DND-41 (cell line): ENCODE measurements at regions not wholly inside any gene's neighbourhood (a gene's known extent, or its start where the extent isn't known, plus 50 kb on each side); places are given as distances from the start of the nearest gene placed in this dataset.

Source experiments
- ATAC-seq: fragments of 200-7000 bp; cut with Tn5 transposase; 3 replicates; pipeline ENCODE4 v1.9.1; 2021; ENCODE audit warnings: low read depth; ENCODE audit not compliant: insufficient read depth
- DNase-seq: peaks from one replicate; pipeline ENCODE4 v3.0.0-alpha.2; 2020
- H2AFZ ChIP-seq: 2 replicates; pipeline ENCODE4 v1.6.0; 2012; ENCODE audit warnings: low read depth, low read length
- H3K27ac ChIP-seq: 2 replicates; pipeline ENCODE4 v1.5.1; 2012; ENCODE audit warnings: low read length, inconsistent platforms
- H3K27me3 ChIP-seq: fragments of 200-600 bp; sonication (generic); 2 replicates; pipeline ENCODE4 v1.6.0; 2012; ENCODE audit warnings: low read length, mild to moderate bottlenecking, inconsistent platforms; ENCODE audit not compliant: insufficient read depth, poor library complexity
- H3K36me3 ChIP-seq: 2 replicates; pipeline ENCODE4 v1.5.1; 2012; ENCODE audit warnings: low read length, inconsistent platforms; ENCODE audit not compliant: insufficient read depth
- H3K4me1 ChIP-seq: 2 replicates; pipeline ENCODE4 v1.5.1; 2012; ENCODE audit warnings: mild to moderate bottlenecking, low read length; ENCODE audit not compliant: insufficient read depth
- H3K4me2 ChIP-seq: 2 replicates; pipeline ENCODE4 v1.6.0; 2012; ENCODE audit warnings: mild to moderate bottlenecking, moderate library complexity, low read length, inconsistent platforms; ENCODE audit not compliant: insufficient read depth
- H3K4me3 ChIP-seq, 2 experiments: fragments of 200-600 bp in 1 of 2; shearing (Covaris generic) in 1 of 2; 2 replicates each; pipeline ENCODE4 v1.5.1; 2012 to 2016; ENCODE audit warnings: inconsistent platforms in 2 of 2, low read length in 2 of 2, mild to moderate bottlenecking in 2 of 2, low read depth in 1 of 2, moderate library complexity in 1 of 2
- H3K79me2 ChIP-seq: 2 replicates; pipeline ENCODE4 v1.6.0; 2012; ENCODE audit warnings: low read length, inconsistent platforms; ENCODE audit not compliant: insufficient read depth
- H3K9ac ChIP-seq: 2 replicates; pipeline ENCODE4 v1.6.0; 2012; ENCODE audit warnings: low read depth, mild to moderate bottlenecking, inconsistent platforms, low read length, moderate library complexity
- H3K9me3 ChIP-seq: 2 replicates; pipeline ENCODE4 v1.5.1; 2012; ENCODE audit warnings: low read length, moderate library complexity, mild to moderate bottlenecking, inconsistent platforms; ENCODE audit not compliant: insufficient read depth, severe bottlenecking
- H4K20me1 ChIP-seq: 2 replicates; pipeline ENCODE4 v1.6.0; 2012; ENCODE audit warnings: low read length; ENCODE audit not compliant: insufficient read depth
- CTCF ChIP-seq: IDR thresholded peaks from 2 replicates; pipeline ENCODE4 v1.5.1; 2012; ENCODE audit warnings: borderline replicate concordance, low read length, moderate library complexity, mild to moderate bottlenecking; ENCODE audit not compliant: poor library complexity, severe bottlenecking; ENCODE audit errors: extremely low read depth
- EZH2 ChIP-seq: IDR thresholded peaks from 3 replicates; pipeline ENCODE4 v1.6.1; 2012; ENCODE audit warnings: borderline replicate concordance, low read depth, mild to moderate bottlenecking, moderate library complexity, low read length, inconsistent platforms; ENCODE audit not compliant: severe bottlenecking

GRCh38 chr2:8172661-8173060 lies 509.2 kb upstream of the ID2 start:
- ATAC-seq (no peak), DNase-seq (no peak)
- no peaks in the 10 kb centered on the region for H3K9me3 ChIP-seq
- 0 out of 2 replicates have a peak overlapping the region, but pooled peaks have one; percentile 8 for H2AFZ ChIP-seq
- H3K27me3 ChIP-seq = no peaks in the 10 kb centered on the region
- no peak overlapping the region for H3K27ac ChIP-seq
- no peaks in the 10 kb centered on the region for H4K20me1 ChIP-seq
- H3K4me1 ChIP-seq = no peaks in the 10 kb centered on the region
- H3K9ac ChIP-seq = no peak overlapping the region
- H3K4me2 ChIP-seq = no peak overlapping the region
- no peak overlapping the region for H3K4me3 ChIP-seq
- no peaks in the 10 kb centered on the region for H3K79me2 ChIP-seq
- TF ChIP-seq EZH2 (no peak), CTCF (no peak)
- no peaks in the 10 kb centered on the region for H3K36me3 ChIP-seq

GRCh38 chr2:8174641-8175257 lies 507.1 kb upstream of the ID2 start:
- Histone ChIP-seq H3K4me1 (no peaks in the 10 kb centered on the region), H3K4me3 (no peak overlapping the region)
- TF ChIP-seq EZH2 = no peak
- TF ChIP-seq CTCF = no peak

GRCh38 chr2:8176887-8177286 lies 505.0 kb upstream of the ID2 start:
- ATAC-seq = no peak
- no peak overlapping the region for H2AFZ ChIP-seq
- H3K9ac ChIP-seq = no peak overlapping the region
- H3K36me3 ChIP-seq = no peaks in the 10 kb centered on the region
- H3K9me3 ChIP-seq = no peaks in the 10 kb centered on the region
- no peak overlapping the region for H3K4me2 ChIP-seq
- no peak for DNase-seq
- no peak overlapping the region for H3K27ac ChIP-seq
- H3K4me3 ChIP-seq = no peak overlapping the region
- TF ChIP-seq CTCF = no peak
- TF ChIP-seq EZH2 = no peak
- H3K79me2 ChIP-seq = no peaks in the 10 kb centered on the region
- H3K4me1 ChIP-seq = no peaks in the 10 kb centered on the region
- no peaks in the 10 kb centered on the region for H3K27me3 ChIP-seq
- no peaks in the 10 kb centered on the region for H4K20me1 ChIP-seq

More at GRCh38 chr2:8174641-8175257, 507.1 kb upstream of the ID2 start:
- Histone ChIP-seq H3K9me3 (no peaks in the 10 kb centered on the region), H4K20me1 (no peaks in the 10 kb centered on the region), H3K79me2 (no peaks in the 10 kb centered on the region), H3K27me3 (no peaks in the 10 kb centered on the region), H2AFZ (no peak overlapping the region), H3K36me3 (no peaks in the 10 kb centered on the region), H3K27ac (no peak overlapping the region), H3K4me2 (no peak overlapping the region), H3K9ac (no peak overlapping the region)
- ATAC-seq (no peak), DNase-seq (no peak)

- H3K4me2 ChIP-seq = no peak overlapping the region
- no peak overlapping the region for H2AFZ ChIP-seq
- TF ChIP-seq CTCF (no peak), EZH2 (no peak)
- DNase-seq (no peak), ATAC-seq (no peak)
- H3K27ac ChIP-seq = no peak overlapping the region
- no peaks in the 10 kb centered on the region for H3K9me3 ChIP-seq
- H3K27me3 ChIP-seq = no peaks in the 10 kb centered on the region
- H4K20me1 ChIP-seq = no peaks in the 10 kb centered on the region
- H3K4me1 ChIP-seq = no peaks in the 10 kb centered on the region
- H3K79me2 ChIP-seq = no peaks in the 10 kb centered on the region
- no peak overlapping the region for H3K9ac ChIP-seq
- H3K36me3 ChIP-seq = no peaks in the 10 kb centered on the region
- no peak overlapping the region for H3K4me3 ChIP-seq
These were observed 504.3 kb upstream of the ID2 start for GRCh38 chr2:8177566-8177965.
